H1 (cell line): ENCODE measurements at regions not wholly inside any gene's neighbourhood (a gene's known extent, or its start where the extent isn't known, plus 50 kb on each side); places are given as distances from the start of the nearest gene placed in this dataset.

Source experiments
- HDAC2 ChIP-seq, 2 experiments: fragments of 300-600 bp in 1 of 2; sonication (generic) in 1 of 2; IDR thresholded peaks; 2 replicates each; pipeline ENCODE4 v1.6.1; 2011 to 2012; ENCODE audit warnings: low read depth in 2 of 2, low read length in 2 of 2, mild to moderate bottlenecking in 2 of 2, moderate library complexity in 2 of 2, borderline replicate concordance in 1 of 2, inconsistent platforms in 1 of 2
- POLR2AphosphoS5 ChIP-seq: IDR thresholded peaks from 2 replicates; pipeline ENCODE4 v1.6.1; 2011; ENCODE audit warnings: low read depth, low read length
- RNF2 ChIP-seq: fragments of 200-900, 300-1000 bp; sonication (generic); IDR thresholded peaks from 2 replicates; pipeline ENCODE4 v1.7.1; 2016; ENCODE audit warnings: borderline replicate concordance, low read depth, mild to moderate bottlenecking, antibody characterized with exemption, low read length; ENCODE audit not compliant: poor library complexity, severe bottlenecking; ENCODE audit errors: missing control alignments

DNA sequence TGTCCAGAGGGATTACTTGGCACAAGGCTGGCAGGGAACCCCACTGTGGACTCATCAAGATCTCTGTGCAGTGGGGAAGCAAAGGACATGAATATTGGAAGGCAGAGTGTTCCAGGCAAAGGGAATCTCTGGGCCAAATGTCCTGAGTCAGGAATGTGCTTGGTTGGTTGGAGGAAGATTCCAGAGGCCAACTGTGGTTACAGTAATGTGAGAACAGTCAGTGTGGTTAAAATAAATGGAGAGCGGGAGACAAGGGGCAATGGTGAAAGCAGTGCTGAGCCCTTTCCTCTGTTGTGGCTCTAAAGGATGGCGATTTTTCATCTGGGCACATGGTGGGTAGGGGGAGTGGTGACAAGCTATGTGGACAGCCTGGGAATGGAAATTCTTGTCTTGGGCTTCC is 948.2 kb downstream of the BCL11B start:
- TF ChIP-seq HDAC2 (IDR thresholded peaks at IDR 0.05; ENCODE audit: borderline replicate concordance in 1 of 2, low read depth in 2 of 2, low read length in 2 of 2) (no peak), POLR2AphosphoS5 (no peak), RNF2 (no peak)
